ENCODE measurements at regions not wholly inside any gene's neighbourhood (a gene's known extent, or its start where the extent isn't known, plus 50 kb on each side); places are given as distances from the start of the nearest gene placed in this dataset.
"Not testable (repeated sequence)": the region's sequence is repeated elsewhere in the genome, so short reads cannot be mapped to it uniquely, and the experiment has no call there.

GRCh38 chr2:83015035-83015715, 1443.9 kb downstream of the SUCLG1 start:
- DNase-seq = no peak

- no peak for DNase-seq
These were observed 1444.6 kb downstream of the SUCLG1 start for GRCh38 chr2:83014462-83014861.

GRCh38 chr2:83006961-83007360, 1452.1 kb downstream of the SUCLG1 start:
- DNase-seq = no peak

GRCh38 chr2:83003555-83003954, 1455.5 kb downstream of the SUCLG1 start:
- DNase-seq = no peak

- no peak for DNase-seq
These were observed 1456.4 kb downstream of the SUCLG1 start for GRCh38 chr2:83002706-83003105.

GRCh38 chr2:82998781-82999180, 1460.3 kb downstream of the SUCLG1 start:
- DNase-seq = no peak

- DNase-seq = no peak
These were observed 1462.9 kb downstream of the SUCLG1 start for GRCh38 chr2:82996217-82996616.

- DNase-seq = no peak
These were observed 1464.9 kb downstream of the SUCLG1 start for GRCh38 chr2:82994151-82994550.

GRCh38 chr2:82993609-82994008, 1465.5 kb downstream of the SUCLG1 start:
- no peak for DNase-seq

- no peak for DNase-seq
These were observed 1466.1 kb downstream of the SUCLG1 start for GRCh38 chr2:82992968-82993367.

- not testable (repeated sequence) for DNase-seq
These were observed 1471.4 kb downstream of the SUCLG1 start for GRCh38 chr2:82987706-82988105.

GRCh38 chr2:82986899-82987298, 1472.2 kb downstream of the SUCLG1 start:
- DNase-seq = no peak

- no peak for DNase-seq
These were observed 1473.4 kb downstream of the SUCLG1 start for GRCh38 chr2:82985572-82986197.

- DNase-seq = no peak
These were observed 1490.7 kb downstream of the SUCLG1 start for GRCh38 chr2:82968358-82968757.

GRCh38 chr2:82964341-82964740, 1494.7 kb downstream of the SUCLG1 start:
- DNase-seq = no peak

- no peak for DNase-seq
These were observed 1499.4 kb downstream of the SUCLG1 start for GRCh38 chr2:82959727-82960126.

GRCh38 chr2:82954868-82955267, 1504.2 kb downstream of the SUCLG1 start:
- no peak for DNase-seq

- DNase-seq = no peak
These were observed 1519.9 kb downstream of the SUCLG1 start for GRCh38 chr2:82939211-82939610.

- DNase-seq = not testable (repeated sequence)
These were observed 1520.7 kb downstream of the SUCLG1 start for GRCh38 chr2:82938321-82938845.

- DNase-seq = no peak
These were observed 1545.5 kb downstream of the SUCLG1 start for GRCh38 chr2:82913566-82913965.

- no peak for DNase-seq
These were observed 1563.0 kb downstream of the SUCLG1 start for GRCh38 chr2:82896117-82896516.

GRCh38 chr2:82893190-82893589, 1565.9 kb downstream of the SUCLG1 start:
- no peak for DNase-seq

GRCh38 chr2:82879803-82880202, 1579.3 kb downstream of the SUCLG1 start:
- no peak for DNase-seq

GRCh38 chr2:82875858-82876257, 1583.2 kb downstream of the SUCLG1 start:
- DNase-seq = no peak

GRCh38 chr2:82857967-82858366, 1601.1 kb downstream of the SUCLG1 start:
- DNase-seq = no peak

All from NCI-H1694 (cell line).